H1 (cell line): ENCODE measurements at regions not wholly inside any gene's neighbourhood (a gene's known extent, or its start where the extent isn't known, plus 50 kb on each side); places are given as distances from the start of the nearest gene placed in this dataset.

Experiments
- CTCF ChIA-PET: fragments of 300-600 bp; sonication (Branson Sonifier 250); formaldehyde crosslinking; loops from one replicate; lab custom pipeline; 2021; ENCODE audit not compliant: partially characterized antibody; lab: Charles Lee
- POLR2A ChIA-PET: fragments of 300-600 bp; sonication (Branson Sonifier 250); formaldehyde crosslinking; loops from one replicate; lab custom pipeline; 2021; ENCODE audit warnings: inconsistent platforms; ENCODE audit not compliant: partially characterized antibody; lab: Charles Lee
- DNase-seq, 2 experiments: peaks; one replicate each; pipeline versions ENCODE4 v3.0.0 to v3.0.0-alpha.2; 2010 to 2022; ENCODE audit warnings: low spot score in 2 of 2, low read depth in 1 of 2, mixed read lengths in 1 of 2
- FAIRE-seq: peaks from 2 replicates; lab custom pipeline; 2011; peaks lifted over from hg19 to GRCh38; lab: Jason Lieb, UNC
- H2AFZ ChIP-seq: 2 replicates; pipeline ENCODE4 v1.8.1; 2012; ENCODE audit warnings: low read length, inconsistent platforms
- H2AK5ac ChIP-seq: 2 replicates; pipeline ENCODE4 v1.6.1; 2013; ENCODE audit warnings: low read depth, low read length
- H2BK120ac ChIP-seq: replicated peaks from 2 replicates; pipeline ENCODE3; 2013; ENCODE audit warnings: low read depth, low read length, inconsistent platforms
- H2BK12ac ChIP-seq: 2 replicates; pipeline ENCODE4 v1.6.1; 2013; ENCODE audit warnings: low read depth, low read length
- H2BK15ac ChIP-seq: 2 replicates; pipeline ENCODE4 v1.6.1; 2013; ENCODE audit warnings: low read length
- H2BK20ac ChIP-seq: 2 replicates; pipeline ENCODE4 v1.6.1; 2013; ENCODE audit warnings: low read length
- H2BK5ac ChIP-seq: 2 replicates; pipeline ENCODE4 v1.6.1; 2013; ENCODE audit warnings: low read depth, low read length
- H3K14ac ChIP-seq: 2 replicates; pipeline ENCODE4 v1.6.1; 2013; ENCODE audit warnings: inconsistent platforms; ENCODE audit not compliant: insufficient read length
- H3K18ac ChIP-seq: 2 replicates; pipeline ENCODE4 v1.6.1; 2013; ENCODE audit warnings: low read length; ENCODE audit errors: extremely low read depth
- H3K23ac ChIP-seq: 2 replicates; pipeline ENCODE4 v1.6.1; 2013; ENCODE audit warnings: inconsistent platforms; ENCODE audit not compliant: insufficient read length
- H3K23me2 ChIP-seq: 2 replicates; pipeline ENCODE4 v1.6.1; 2013; ENCODE audit warnings: low read depth, low read length
- H3K27ac ChIP-seq: 2 replicates; pipeline ENCODE4 v1.6.1; 2011; ENCODE audit warnings: low read depth, low read length, inconsistent platforms
- H3K27me3 ChIP-seq, 4 experiments: replicated peaks in 1 of 4; 1 replicate in 1 of 4; 2 replicates in 3 of 4; pipeline versions ENCODE4 v1.6.1 to v1.8.1; 2011 to 2013; ENCODE audit warnings: low read length in 3 of 4, mild to moderate bottlenecking in 3 of 4, inconsistent platforms in 2 of 4, mixed read lengths in 2 of 4, moderate library complexity in 1 of 4; ENCODE audit not compliant: control insufficient read depth in 3 of 4, insufficient read depth in 3 of 4; ENCODE audit errors: extremely low read depth in 1 of 4
- H3K36me3 ChIP-seq, 4 experiments: 2 replicates each; pipeline versions ENCODE4 v1.6.1 to v1.8.1; 2011 to 2013; ENCODE audit warnings: mild to moderate bottlenecking in 4 of 4, low read length in 3 of 4, moderate library complexity in 2 of 4, control low read depth in 1 of 4, inconsistent platforms in 1 of 4; ENCODE audit not compliant: insufficient read depth in 4 of 4, control insufficient read depth in 2 of 4
- H3K4ac ChIP-seq: replicated peaks from 2 replicates; pipeline ENCODE3; 2013; ENCODE audit warnings: low read length, low read depth, mixed read lengths, inconsistent platforms; ENCODE audit not compliant: insufficient read length
- H3K4me1 ChIP-seq, 4 experiments: replicated peaks in 1 of 4; 1 replicate in 1 of 4; 2 replicates in 3 of 4; pipeline versions ENCODE4 v1.6.1 to v1.8.1; 2011 to 2013; ENCODE audit warnings: low read length in 3 of 4, inconsistent platforms in 2 of 4, mixed read lengths in 1 of 4; ENCODE audit not compliant: insufficient read depth in 4 of 4, control insufficient read depth in 3 of 4
- H3K4me2 ChIP-seq, 2 experiments: 2 replicates each; pipeline versions ENCODE4 v1.6.1 to v1.8.1; 2011 to 2013; ENCODE audit warnings: low read depth in 2 of 2, low read length in 2 of 2, control low read depth in 1 of 2, inconsistent platforms in 1 of 2, mild to moderate bottlenecking in 1 of 2; ENCODE audit not compliant: insufficient read depth in 1 of 2
- H3K4me3 ChIP-seq, 4 experiments: fragments of 200-600, 300-600 bp in 1 of 4; sonication (generic), shearing (Covaris generic), sonication (Bioruptor Twin) in 1 of 4; 2 replicates each; pipeline versions ENCODE4 v1.5.1 to v1.8.1; 2011 to 2016; ENCODE audit warnings: low read length in 4 of 4, low read depth in 3 of 4, control low read depth in 2 of 4, inconsistent platforms in 2 of 4, mild to moderate bottlenecking in 2 of 4, mixed read lengths in 1 of 4, moderate library complexity in 1 of 4; ENCODE audit not compliant: insufficient read depth in 2 of 4; ENCODE audit errors: extremely low read depth in 1 of 4
- H3K56ac ChIP-seq: replicated peaks from 2 replicates; pipeline ENCODE3; 2013; ENCODE audit warnings: low read depth, mild to moderate bottlenecking, mixed read lengths, low read length, inconsistent platforms; ENCODE audit not compliant: insufficient read length
- H3K79me1 ChIP-seq: 2 replicates; pipeline ENCODE4 v1.6.1; 2013; ENCODE audit warnings: low read depth, low read length, control low read depth
- H3K79me2 ChIP-seq, 2 experiments: 2 replicates each; pipeline versions ENCODE4 v1.6.1 to v1.8.1; 2012 to 2013; ENCODE audit warnings: low read length in 2 of 2, mild to moderate bottlenecking in 2 of 2, inconsistent platforms in 1 of 2; ENCODE audit not compliant: insufficient read depth in 2 of 2, control insufficient read depth in 1 of 2
- H3K9ac ChIP-seq, 4 experiments: replicated peaks in 1 of 4; 1 replicate in 1 of 4; 2 replicates in 3 of 4; pipeline versions ENCODE4 v1.6.1 to v1.8.1; 2011 to 2013; ENCODE audit warnings: low read depth in 3 of 4, low read length in 3 of 4, control low read depth in 2 of 4, mild to moderate bottlenecking in 2 of 4, moderate library complexity in 2 of 4, inconsistent platforms in 1 of 4; ENCODE audit errors: extremely low read depth in 1 of 4
- H3K9me3 ChIP-seq, 2 experiments: 2 replicates each; pipeline versions ENCODE4 v1.6.1 to v1.8.1; 2012 to 2013; ENCODE audit warnings: mild to moderate bottlenecking in 2 of 2, moderate library complexity in 2 of 2, control low read depth in 1 of 2, inconsistent platforms in 1 of 2, low read depth in 1 of 2, low read length in 1 of 2, mixed read lengths in 1 of 2; ENCODE audit not compliant: insufficient read depth in 2 of 2
- H4K20me1 ChIP-seq, 2 experiments: replicated peaks in 1 of 2; 2 replicates each; pipeline versions ENCODE3 to v1.8.1; 2011 to 2013; ENCODE audit warnings: inconsistent platforms in 2 of 2, low read length in 2 of 2, mild to moderate bottlenecking in 1 of 2; ENCODE audit not compliant: insufficient read depth in 2 of 2, control insufficient read depth in 1 of 2
- H4K5ac ChIP-seq: 2 replicates; pipeline ENCODE4 v1.6.1; 2013; ENCODE audit warnings: low read length, low read depth, mixed read lengths, inconsistent platforms; ENCODE audit not compliant: insufficient read length
- H4K8ac ChIP-seq: 2 replicates; pipeline ENCODE4 v1.8.0; 2013; ENCODE audit warnings: mild to moderate bottlenecking, moderate library complexity, low read length, inconsistent platforms; ENCODE audit not compliant: insufficient read depth; ENCODE audit errors: extremely low read depth
- H4K91ac ChIP-seq: replicated peaks from 2 replicates; pipeline ENCODE3; 2013; ENCODE audit warnings: low read length, mixed read lengths, inconsistent platforms; ENCODE audit not compliant: insufficient read length
- ATF3 ChIP-seq: IDR thresholded peaks from 2 replicates; pipeline ENCODE4 v1.6.1; 2011; ENCODE audit warnings: low read depth, mild to moderate bottlenecking, low read length; ENCODE audit not compliant: insufficient read depth
- CBX8 ChIP-seq: fragments of 300-800, 300-1000 bp; sonication (generic); IDR thresholded peaks from 2 replicates; pipeline ENCODE4 v1.7.1; 2016; ENCODE audit warnings: low read depth, low read length, borderline replicate concordance
- CHD1 ChIP-seq: IDR thresholded peaks from 2 replicates; pipeline ENCODE4 v1.6.1; 2012; ENCODE audit warnings: low read depth, low read length, improper control_type of control experiment
- CTBP2 ChIP-seq: IDR thresholded peaks from 2 replicates; pipeline ENCODE4 v1.7.0; 2011; ENCODE audit warnings: borderline replicate concordance, mild to moderate bottlenecking, moderate library complexity, mixed read lengths, low read length; ENCODE audit not compliant: insufficient read depth, insufficient read length
- GTF2F1 ChIP-seq: IDR thresholded peaks from 2 replicates; pipeline ENCODE4 v1.6.1; 2012; ENCODE audit warnings: low read depth, low read length, improper control_type of control experiment, borderline replicate concordance
- JUN ChIP-seq: IDR thresholded peaks from 2 replicates; pipeline ENCODE4 v1.6.1; 2011; ENCODE audit warnings: low read depth, mild to moderate bottlenecking, improper control_type of control experiment, low read length
- KDM4A ChIP-seq: IDR thresholded peaks from one replicate; pipeline ENCODE4 v1.7.1; 2012; ENCODE audit warnings: low read depth, mild to moderate bottlenecking, moderate library complexity, low read length, inconsistent platforms; ENCODE audit not compliant: severe bottlenecking
- RBBP5 ChIP-seq: IDR thresholded peaks from 2 replicates; pipeline ENCODE4 v1.7.1; 2012; ENCODE audit warnings: low read depth, mild to moderate bottlenecking, inconsistent platforms, low read length, moderate library complexity, borderline replicate concordance
- RFX5 ChIP-seq: IDR thresholded peaks from 2 replicates; pipeline ENCODE4 v1.6.1; 2011; ENCODE audit warnings: low read depth, low read length, improper control_type of control experiment, borderline replicate concordance
- SIN3A ChIP-seq, 2 experiments: IDR thresholded peaks in 1 of 2; conservative IDR thresholded peaks in 1 of 2; 2 replicates each; pipeline ENCODE4 v1.6.1; 2011 to 2012; ENCODE audit warnings: low read length in 2 of 2, improper control_type of control experiment in 1 of 2, low read depth in 1 of 2, mild to moderate bottlenecking in 1 of 2
- SIX5 ChIP-seq: IDR thresholded peaks from 2 replicates; pipeline ENCODE4 v1.6.1; 2011; ENCODE audit warnings: mild to moderate bottlenecking, low read depth, low read length
- SP4 ChIP-seq: IDR thresholded peaks from 2 replicates; pipeline ENCODE4 v1.6.1; 2012; ENCODE audit warnings: low read length, inconsistent platforms
- SRF ChIP-seq: IDR thresholded peaks from 2 replicates; pipeline ENCODE4 v1.6.1; 2011; ENCODE audit warnings: mild to moderate bottlenecking, low read depth, low read length, moderate library complexity
- SUZ12 ChIP-seq: fragments of 200-600 bp; sonication (generic); IDR thresholded peaks from 2 replicates; pipeline ENCODE4 v1.6.1; 2012; ENCODE audit warnings: mild to moderate bottlenecking, inconsistent platforms, low read length, moderate library complexity, mixed read lengths
- WGBS, 2 experiments: shearing (Covaris generic) in 1 of 2; methylation state at CpG; one replicate each; pipeline versions ENCODE4 v1.1.6 to v1.1.7; 2013 to 2015; ENCODE audit warnings: low lambda C conversion rate in 2 of 2, mixed read lengths in 2 of 2, inconsistent platforms in 1 of 2, low coverage in 1 of 2, missing lambda C conversion rate in 1 of 2; ENCODE audit not compliant: insufficient replicate concordance in 2 of 2, insufficient coverage in 1 of 2, insufficient read length in 1 of 2; ENCODE audit errors: extremely low coverage in 1 of 2, missing lambda C conversion rate in 1 of 2; 5-methylcytosine and 5-hydroxymethylcytosine counted together

GRCh38 chr2:176639016-176639343 is 369.7 kb downstream of the MTX2 start:
- Histone ChIP-seq H2AFZ (0 out of 2 replicates have a peak overlapping the region, but pooled peaks have one; percentile 84), H3K4me2 (peak overlapping the region in 1 of 2 experiments; percentile 47; a peak in 2 of 4 replicates), H3K18ac (no peak overlapping the region), H3K79me2 (no peaks in the 10 kb centered on the region), H2BK12ac (no peak overlapping the region), H4K8ac (no peak overlapping the region), H4K20me1 (no peaks in the 10 kb centered on the region), H3K23ac (no peak overlapping the region), H3K4ac (no peak overlapping the region), H2BK20ac (no peak overlapping the region), H3K14ac (no peak overlapping the region), H3K9me3 (no peaks in the 10 kb centered on the region), H3K27me3 (peaks cover 12 to 35% (median 20%) of the 10 kb centered on the region in 4 experiments), H3K4me3 (no peak overlapping the region), H2BK15ac (no peak overlapping the region), H2AK5ac (no peak overlapping the region), H3K9ac (no peak overlapping the region), H3K27ac (no peak overlapping the region), H4K5ac (no peak overlapping the region), H3K23me2 (peaks cover 3% of the 10 kb centered on the region; the same call in 1 of the 2 replicates), H3K36me3 (no peaks in the 10 kb centered on the region), H3K79me1 (no peaks in the 10 kb centered on the region), H3K56ac (no peak overlapping the region), H3K4me1 (peaks cover 0 to 5% (median 1%) of the 10 kb centered on the region in 4 experiments; a peak in 3 of 7 replicates), H2BK120ac (no peak overlapping the region), H4K91ac (no peak overlapping the region), H2BK5ac (no peak overlapping the region)
- WGBS, 2 experiments: 90% methylated on average over 7 of the region's 7 CpGs; no CpG with 5 or more reads in 1 of the 2 experiments
- no peak for DNase-seq
- no peak for FAIRE-seq
- ChIA-PET CTCF (interaction anchor here (0.8 to 13.2 kb wide), 13 partner anchors 14 to 512 kb away, joined by 3 to 119 read pairs (median 6); no protein-coding TSS in a partner anchor), POLR2A (no interaction called here)
- TF ChIP-seq SP4: no peak
- no peak for TF ChIP-seq SRF
- no peak for TF ChIP-seq GTF2F1
- TF ChIP-seq KDM4A: no peak
- no peak for TF ChIP-seq SIX5
- TF ChIP-seq CHD1: no peak
- no peak for TF ChIP-seq SIN3A (conservative IDR thresholded peaks at IDR 0.05 in 1 of 2, IDR thresholded peaks at IDR 0.05 in 1 of 2; ENCODE audit: low read depth in 1 of 2, low read length in 2 of 2)
- TF ChIP-seq SUZ12: no peak
- no peak for TF ChIP-seq JUN
- TF ChIP-seq RBBP5: no peak
- no peak for TF ChIP-seq RFX5
- TF ChIP-seq ATF3: no peak
- no peak for TF ChIP-seq CBX8
- no peak for TF ChIP-seq CTBP2
